GM23338 (cell line): ENCODE measurements at regions not wholly inside any gene's neighbourhood (a gene's known extent, or its start where the extent isn't known, plus 50 kb on each side); places are given as distances from the start of the nearest gene placed in this dataset.

Source experiments
- ATAC-seq: fragments of 200-7000 bp; cut with Tn5 transposase; 3 replicates; pipeline ENCODE4 v1.9.1; 2020
- DNase-seq: peaks from one replicate; pipeline ENCODE4 v3.0.0-alpha.2; 2015; ENCODE audit warnings: low spot score
- H2AFZ ChIP-seq: fragments of 200-600 bp; sonication (generic); 2 replicates; pipeline ENCODE4 v1.8.0; 2016; ENCODE audit warnings: antibody characterized with exemption, mild to moderate bottlenecking, moderate library complexity
- H3F3A ChIP-seq: fragments of 200-600 bp; sonication (generic); replicated peaks from 2 replicates; pipeline ENCODE4 v1.8.0; 2017; ENCODE audit warnings: antibody characterized with exemption, mixed run types, low read depth
- H3K27ac ChIP-seq: fragments of 200-600 bp; sonication (generic); 2 replicates; pipeline ENCODE4 v1.6.1; 2016; ENCODE audit warnings: low read depth
- H3K27me3 ChIP-seq: fragments of 200-600 bp; sonication (generic); 2 replicates; pipeline ENCODE4 v1.8.0; 2016; ENCODE audit warnings: mild to moderate bottlenecking, mixed run types, moderate library complexity; ENCODE audit not compliant: insufficient read depth
- H3K36me3 ChIP-seq: fragments of 200-600 bp; sonication (generic); 2 replicates; pipeline ENCODE4 v1.8.0; 2016; ENCODE audit warnings: mild to moderate bottlenecking; ENCODE audit not compliant: insufficient read depth
- H3K4me1 ChIP-seq: fragments of 200-600 bp; sonication (generic); 2 replicates; pipeline ENCODE4 v1.8.0; 2016; ENCODE audit warnings: mild to moderate bottlenecking, moderate library complexity; ENCODE audit not compliant: insufficient read depth
- H3K4me2 ChIP-seq: fragments of 200-600 bp; sonication (generic); 2 replicates; pipeline ENCODE4 v1.7.1; 2017; ENCODE audit warnings: mixed run types
- H3K4me3 ChIP-seq: fragments of 200-600 bp; sonication (generic); 2 replicates; pipeline ENCODE4 v1.6.1; 2016; ENCODE audit warnings: mixed run types
- H3K79me2 ChIP-seq: fragments of 200-600 bp; sonication (generic); replicated peaks from 2 replicates; pipeline ENCODE4 v1.8.0; 2017; ENCODE audit warnings: mild to moderate bottlenecking; ENCODE audit not compliant: insufficient read depth
- H3K9me2 ChIP-seq: fragments of 200-600 bp; sonication (generic); 2 replicates; pipeline ENCODE4 v1.8.0; 2017; ENCODE audit not compliant: insufficient read depth
- H4K20me1 ChIP-seq: fragments of 200-600 bp; sonication (generic); replicated peaks from 2 replicates; pipeline ENCODE4 v1.8.0; 2017; ENCODE audit warnings: mild to moderate bottlenecking; ENCODE audit not compliant: insufficient read depth
- H3K27ac Mint-ChIP-seq: 2 replicates; pipeline ENCODE4 v1.8.0; 2020; ENCODE audit warnings: inconsistent platforms, mild to moderate bottlenecking, moderate library complexity, mixed read lengths
- H3K27me3 Mint-ChIP-seq: 3 replicates; pipeline ENCODE4 v1.8.0; 2022; ENCODE audit warnings: low read depth, mild to moderate bottlenecking, moderate library complexity, mixed read lengths, inconsistent platforms; ENCODE audit not compliant: insufficient read depth, poor library complexity
- H3K36me3 Mint-ChIP-seq: 3 replicates; pipeline ENCODE4 v1.8.0; 2021; ENCODE audit warnings: low read depth, mild to moderate bottlenecking, inconsistent platforms, moderate library complexity, mixed read lengths
- H3K4me1 Mint-ChIP-seq: 3 replicates; pipeline ENCODE4 v1.8.0; 2020; ENCODE audit warnings: mild to moderate bottlenecking, inconsistent platforms, mixed read lengths
- H3K4me3 Mint-ChIP-seq: 3 replicates; pipeline ENCODE4 v1.8.0; 2021; ENCODE audit warnings: moderate library complexity, mild to moderate bottlenecking, inconsistent platforms, mixed read lengths
- H3K9me3 Mint-ChIP-seq: 3 replicates; pipeline ENCODE4 v1.8.0; 2020; ENCODE audit warnings: moderate library complexity, mild to moderate bottlenecking, inconsistent platforms, mixed read lengths
- CREB1 ChIP-seq: fragments of 250-450 bp; sonication (Bioruptor Pico); IDR thresholded peaks from 2 replicates; pipeline ENCODE4 v1.5.0; 2020; ENCODE audit warnings: low read depth, mild to moderate bottlenecking, moderate library complexity
- EZH2 ChIP-seq: fragments of 200-600 bp; sonication (generic); IDR thresholded peaks from one replicate; pipeline ENCODE4 v1.8.0; 2017; ENCODE audit warnings: antibody characterized with exemption, mild to moderate bottlenecking, low read depth; ENCODE audit not compliant: unreplicated experiment
- EZH2phosphoT487 ChIP-seq: fragments of 200-600 bp; sonication (generic); IDR thresholded peaks from one replicate; pipeline ENCODE4 v1.8.1; 2018; ENCODE audit warnings: antibody characterized with exemption; ENCODE audit not compliant: unreplicated experiment
- JUNB ChIP-seq: IDR thresholded peaks from one replicate; pipeline ENCODE4 v1.6.1; 2016; ENCODE audit warnings: antibody characterized with exemption; ENCODE audit not compliant: unreplicated experiment
- POLR2AphosphoS5 ChIP-seq: IDR thresholded peaks from 2 replicates; pipeline ENCODE4 v1.6.1; 2016; ENCODE audit warnings: antibody characterized with exemption, low read depth
- STAT1 ChIP-seq: IDR thresholded peaks from one replicate; pipeline ENCODE4 v1.6.1; 2016; ENCODE audit warnings: antibody characterized with exemption; ENCODE audit not compliant: unreplicated experiment
- ZNF114 ChIP-seq: fragments of 250-450 bp; sonication (Bioruptor Pico); IDR thresholded peaks from 2 replicates; pipeline ENCODE4 v1.5.0; 2020; ENCODE audit warnings: mild to moderate bottlenecking, moderate library complexity
- ZNF331 ChIP-seq: fragments of 250-450 bp; sonication (Bioruptor Pico); IDR thresholded peaks from 2 replicates; pipeline ENCODE4 v1.5.0; 2020; ENCODE audit warnings: low read depth, mild to moderate bottlenecking, moderate library complexity
- TF ChIP-seq, protein P1 (sequence below): IDR thresholded peaks from one replicate; pipeline ENCODE4 v1.6.1; 2018; ENCODE audit warnings: antibody characterized with exemption; ENCODE audit not compliant: unreplicated experiment
- TF ChIP-seq, protein P2 (sequence below): fragments of 250-450 bp; sonication (Bioruptor Pico); IDR thresholded peaks from 2 replicates; pipeline ENCODE4 v1.5.0; 2020; ENCODE audit warnings: mild to moderate bottlenecking, moderate library complexity
- TF ChIP-seq, protein P3 (sequence below), 2 experiments: fragments of 200-600 bp in 1 of 2; sonication (generic) in 1 of 2; conservative IDR thresholded peaks; 2 replicates each; pipeline versions ENCODE4 v1.5.1 to v1.6.1; 2016 to 2017; ENCODE audit warnings: antibody characterized with exemption in 2 of 2, low read depth in 2 of 2, mild to moderate bottlenecking in 2 of 2, moderate library complexity in 1 of 2
- TF ChIP-seq, protein P4 (sequence below): IDR thresholded peaks from 2 replicates; pipeline ENCODE4 v1.6.1; 2016; ENCODE audit warnings: antibody characterized with exemption

DNA sequence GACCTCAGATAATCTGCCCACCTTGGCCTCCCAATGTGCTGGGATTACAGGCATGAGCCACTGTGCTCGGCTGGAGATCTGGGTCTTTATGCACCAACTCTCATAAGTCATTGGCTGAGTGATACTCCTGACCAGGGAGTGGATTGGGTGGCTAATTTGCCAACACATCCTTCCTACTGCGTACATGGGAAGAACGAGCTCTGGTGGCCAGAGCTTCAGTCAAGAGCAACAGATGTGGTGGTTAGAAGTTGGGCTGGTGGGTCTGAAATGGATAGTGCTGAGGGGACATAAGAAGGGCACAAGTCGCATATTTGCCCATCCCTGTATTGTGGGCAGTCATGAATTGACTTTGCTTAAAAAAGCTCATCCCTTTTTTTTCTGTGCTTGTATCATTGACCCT is 74.1 kb upstream of the AMPD3 start:
- H3K4me1 Mint-ChIP-seq = no peaks in the 10 kb centered on the region
- DNase-seq (no peak), ATAC-seq (no peak)
- TF ChIP-seq POLR2AphosphoS5 (no peak), ZNF114 (no peak), EZH2phosphoT487 (no peak), STAT1 (no peak), CREB1 (no peak), EZH2 (no peak), JUNB (no peak), ZNF331 (CRISPR knock-in tag) (no peak)
- TF ChIP-seq, protein P1, sequence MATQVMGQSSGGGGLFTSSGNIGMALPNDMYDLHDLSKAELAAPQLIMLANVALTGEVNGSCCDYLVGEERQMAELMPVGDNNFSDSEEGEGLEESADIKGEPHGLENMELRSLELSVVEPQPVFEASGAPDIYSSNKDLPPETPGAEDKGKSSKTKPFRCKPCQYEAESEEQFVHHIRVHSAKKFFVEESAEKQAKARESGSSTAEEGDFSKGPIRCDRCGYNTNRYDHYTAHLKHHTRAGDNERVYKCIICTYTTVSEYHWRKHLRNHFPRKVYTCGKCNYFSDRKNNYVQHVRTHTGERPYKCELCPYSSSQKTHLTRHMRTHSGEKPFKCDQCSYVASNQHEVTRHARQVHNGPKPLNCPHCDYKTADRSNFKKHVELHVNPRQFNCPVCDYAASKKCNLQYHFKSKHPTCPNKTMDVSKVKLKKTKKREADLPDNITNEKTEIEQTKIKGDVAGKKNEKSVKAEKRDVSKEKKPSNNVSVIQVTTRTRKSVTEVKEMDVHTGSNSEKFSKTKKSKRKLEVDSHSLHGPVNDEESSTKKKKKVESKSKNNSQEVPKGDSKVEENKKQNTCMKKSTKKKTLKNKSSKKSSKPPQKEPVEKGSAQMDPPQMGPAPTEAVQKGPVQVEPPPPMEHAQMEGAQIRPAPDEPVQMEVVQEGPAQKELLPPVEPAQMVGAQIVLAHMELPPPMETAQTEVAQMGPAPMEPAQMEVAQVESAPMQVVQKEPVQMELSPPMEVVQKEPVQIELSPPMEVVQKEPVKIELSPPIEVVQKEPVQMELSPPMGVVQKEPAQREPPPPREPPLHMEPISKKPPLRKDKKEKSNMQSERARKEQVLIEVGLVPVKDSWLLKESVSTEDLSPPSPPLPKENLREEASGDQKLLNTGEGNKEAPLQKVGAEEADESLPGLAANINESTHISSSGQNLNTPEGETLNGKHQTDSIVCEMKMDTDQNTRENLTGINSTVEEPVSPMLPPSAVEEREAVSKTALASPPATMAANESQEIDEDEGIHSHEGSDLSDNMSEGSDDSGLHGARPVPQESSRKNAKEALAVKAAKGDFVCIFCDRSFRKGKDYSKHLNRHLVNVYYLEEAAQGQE = no peak
- TF ChIP-seq, protein P2, sequence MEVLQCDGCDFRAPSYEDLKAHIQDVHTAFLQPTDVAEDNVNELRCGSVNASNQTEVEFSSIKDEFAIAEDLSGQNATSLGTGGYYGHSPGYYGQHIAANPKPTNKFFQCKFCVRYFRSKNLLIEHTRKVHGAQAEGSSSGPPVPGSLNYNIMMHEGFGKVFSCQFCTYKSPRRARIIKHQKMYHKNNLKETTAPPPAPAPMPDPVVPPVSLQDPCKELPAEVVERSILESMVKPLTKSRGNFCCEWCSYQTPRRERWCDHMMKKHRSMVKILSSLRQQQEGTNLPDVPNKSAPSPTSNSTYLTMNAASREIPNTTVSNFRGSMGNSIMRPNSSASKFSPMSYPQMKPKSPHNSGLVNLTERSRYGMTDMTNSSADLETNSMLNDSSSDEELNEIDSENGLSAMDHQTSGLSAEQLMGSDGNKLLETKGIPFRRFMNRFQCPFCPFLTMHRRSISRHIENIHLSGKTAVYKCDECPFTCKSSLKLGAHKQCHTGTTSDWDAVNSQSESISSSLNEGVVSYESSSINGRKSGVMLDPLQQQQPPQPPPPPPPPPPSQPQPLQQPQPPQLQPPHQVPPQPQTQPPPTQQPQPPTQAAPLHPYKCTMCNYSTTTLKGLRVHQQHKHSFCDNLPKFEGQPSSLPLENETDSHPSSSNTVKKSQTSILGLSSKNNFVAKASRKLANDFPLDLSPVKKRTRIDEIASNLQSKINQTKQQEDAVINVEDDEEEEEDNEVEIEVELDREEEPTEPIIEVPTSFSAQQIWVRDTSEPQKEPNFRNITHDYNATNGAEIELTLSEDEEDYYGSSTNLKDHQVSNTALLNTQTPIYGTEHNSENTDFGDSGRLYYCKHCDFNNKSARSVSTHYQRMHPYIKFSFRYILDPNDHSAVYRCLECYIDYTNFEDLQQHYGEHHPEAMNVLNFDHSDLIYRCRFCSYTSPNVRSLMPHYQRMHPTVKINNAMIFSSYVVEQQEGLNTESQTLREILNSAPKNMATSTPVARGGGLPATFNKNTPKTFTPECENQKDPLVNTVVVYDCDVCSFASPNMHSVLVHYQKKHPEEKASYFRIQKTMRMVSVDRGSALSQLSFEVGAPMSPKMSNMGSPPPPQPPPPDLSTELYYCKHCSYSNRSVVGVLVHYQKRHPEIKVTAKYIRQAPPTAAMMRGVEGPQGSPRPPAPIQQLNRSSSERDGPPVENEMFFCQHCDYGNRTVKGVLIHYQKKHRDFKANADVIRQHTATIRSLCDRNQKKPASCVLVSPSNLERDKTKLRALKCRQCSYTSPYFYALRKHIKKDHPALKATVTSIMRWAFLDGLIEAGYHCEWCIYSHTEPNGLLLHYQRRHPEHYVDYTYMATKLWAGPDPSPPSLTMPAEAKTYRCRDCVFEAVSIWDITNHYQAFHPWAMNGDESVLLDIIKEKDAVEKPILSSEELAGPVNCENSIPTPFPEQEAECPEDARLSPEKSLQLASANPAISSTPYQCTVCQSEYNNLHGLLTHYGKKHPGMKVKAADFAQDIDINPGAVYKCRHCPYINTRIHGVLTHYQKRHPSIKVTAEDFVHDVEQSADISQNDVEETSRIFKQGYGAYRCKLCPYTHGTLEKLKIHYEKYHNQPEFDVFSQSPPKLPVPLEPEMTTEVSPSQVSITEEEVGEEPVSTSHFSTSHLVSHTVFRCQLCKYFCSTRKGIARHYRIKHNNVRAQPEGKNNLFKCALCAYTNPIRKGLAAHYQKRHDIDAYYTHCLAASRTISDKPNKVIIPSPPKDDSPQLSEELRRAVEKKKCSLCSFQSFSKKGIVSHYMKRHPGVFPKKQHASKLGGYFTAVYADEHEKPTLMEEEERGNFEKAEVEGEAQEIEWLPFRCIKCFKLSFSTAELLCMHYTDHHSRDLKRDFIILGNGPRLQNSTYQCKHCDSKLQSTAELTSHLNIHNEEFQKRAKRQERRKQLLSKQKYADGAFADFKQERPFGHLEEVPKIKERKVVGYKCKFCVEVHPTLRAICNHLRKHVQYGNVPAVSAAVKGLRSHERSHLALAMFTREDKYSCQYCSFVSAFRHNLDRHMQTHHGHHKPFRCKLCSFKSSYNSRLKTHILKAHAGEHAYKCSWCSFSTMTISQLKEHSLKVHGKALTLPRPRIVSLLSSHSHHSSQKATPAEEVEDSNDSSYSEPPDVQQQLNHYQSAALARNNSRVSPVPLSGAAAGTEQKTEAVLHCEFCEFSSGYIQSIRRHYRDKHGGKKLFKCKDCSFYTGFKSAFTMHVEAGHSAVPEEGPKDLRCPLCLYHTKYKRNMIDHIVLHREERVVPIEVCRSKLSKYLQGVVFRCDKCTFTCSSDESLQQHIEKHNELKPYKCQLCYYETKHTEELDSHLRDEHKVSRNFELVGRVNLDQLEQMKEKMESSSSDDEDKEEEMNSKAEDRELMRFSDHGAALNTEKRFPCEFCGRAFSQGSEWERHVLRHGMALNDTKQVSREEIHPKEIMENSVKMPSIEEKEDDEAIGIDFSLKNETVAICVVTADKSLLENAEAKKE = no peak
- TF ChIP-seq, protein P3, sequence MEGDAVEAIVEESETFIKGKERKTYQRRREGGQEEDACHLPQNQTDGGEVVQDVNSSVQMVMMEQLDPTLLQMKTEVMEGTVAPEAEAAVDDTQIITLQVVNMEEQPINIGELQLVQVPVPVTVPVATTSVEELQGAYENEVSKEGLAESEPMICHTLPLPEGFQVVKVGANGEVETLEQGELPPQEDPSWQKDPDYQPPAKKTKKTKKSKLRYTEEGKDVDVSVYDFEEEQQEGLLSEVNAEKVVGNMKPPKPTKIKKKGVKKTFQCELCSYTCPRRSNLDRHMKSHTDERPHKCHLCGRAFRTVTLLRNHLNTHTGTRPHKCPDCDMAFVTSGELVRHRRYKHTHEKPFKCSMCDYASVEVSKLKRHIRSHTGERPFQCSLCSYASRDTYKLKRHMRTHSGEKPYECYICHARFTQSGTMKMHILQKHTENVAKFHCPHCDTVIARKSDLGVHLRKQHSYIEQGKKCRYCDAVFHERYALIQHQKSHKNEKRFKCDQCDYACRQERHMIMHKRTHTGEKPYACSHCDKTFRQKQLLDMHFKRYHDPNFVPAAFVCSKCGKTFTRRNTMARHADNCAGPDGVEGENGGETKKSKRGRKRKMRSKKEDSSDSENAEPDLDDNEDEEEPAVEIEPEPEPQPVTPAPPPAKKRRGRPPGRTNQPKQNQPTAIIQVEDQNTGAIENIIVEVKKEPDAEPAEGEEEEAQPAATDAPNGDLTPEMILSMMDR (conservative IDR thresholded peaks at IDR 0.05; ENCODE audit: low read depth in 2 of 2) = no peak
- TF ChIP-seq, protein P4, sequence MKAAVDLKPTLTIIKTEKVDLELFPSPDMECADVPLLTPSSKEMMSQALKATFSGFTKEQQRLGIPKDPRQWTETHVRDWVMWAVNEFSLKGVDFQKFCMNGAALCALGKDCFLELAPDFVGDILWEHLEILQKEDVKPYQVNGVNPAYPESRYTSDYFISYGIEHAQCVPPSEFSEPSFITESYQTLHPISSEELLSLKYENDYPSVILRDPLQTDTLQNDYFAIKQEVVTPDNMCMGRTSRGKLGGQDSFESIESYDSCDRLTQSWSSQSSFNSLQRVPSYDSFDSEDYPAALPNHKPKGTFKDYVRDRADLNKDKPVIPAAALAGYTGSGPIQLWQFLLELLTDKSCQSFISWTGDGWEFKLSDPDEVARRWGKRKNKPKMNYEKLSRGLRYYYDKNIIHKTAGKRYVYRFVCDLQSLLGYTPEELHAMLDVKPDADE = no peak
- no peak overlapping the region for H2AFZ ChIP-seq
- H3F3A ChIP-seq = no peaks in the 10 kb centered on the region
- peaks cover 3% of the 10 kb centered on the region; the same call in 1 of the 3 replicates for H3K9me3 Mint-ChIP-seq
- no peaks in the 10 kb centered on the region for H3K27me3 ChIP-seq
- H3K36me3 ChIP-seq = no peaks in the 10 kb centered on the region
- no peak overlapping the region for H3K27ac ChIP-seq
- no peaks in the 10 kb centered on the region for H3K9me2 ChIP-seq
- no peak overlapping the region for H3K4me2 ChIP-seq
- no peaks in the 10 kb centered on the region for H3K79me2 ChIP-seq
- H3K36me3 Mint-ChIP-seq = no peaks in the 10 kb centered on the region; the same call in 2 of the 3 replicates
- peaks cover 2% of the 10 kb centered on the region for H3K27me3 Mint-ChIP-seq
- no peak overlapping the region for H3K4me3 ChIP-seq
- H3K4me3 Mint-ChIP-seq = no peak overlapping the region
- H3K27ac Mint-ChIP-seq = no peak overlapping the region
- H3K4me1 ChIP-seq = no peaks in the 10 kb centered on the region
- H4K20me1 ChIP-seq = no peaks in the 10 kb centered on the region
